Stimulated activated CD8-positive, alpha-beta memory T cell treated with anti-CD3 and anti-CD28 coated beads, Interleukin-15, amount 100 ng/mL, for 48 hours (primary cell): ENCODE measurements at regions not wholly inside any gene's neighbourhood (a gene's known extent, or its start where the extent isn't known, plus 50 kb on each side); places are given as distances from the start of the nearest gene placed in this dataset.
"Not testable (repeated sequence)": the region's sequence is repeated elsewhere in the genome, so short reads cannot be mapped to it uniquely, and the experiment has no call there.

Experiments
- DNase-seq, 2 donors: peaks; one replicate each; pipeline ENCODE4 v3.0.0-alpha.2; 2020; ENCODE audit warnings: low read depth in 2 of 2

GRCh38 chr6:121594053-121594452 is 158.6 kb downstream of the GJA1 start:
- DNase-seq: no peak

GRCh38 chr6:121595646-121596045 is 160.2 kb downstream of the GJA1 start:
- no peak for DNase-seq

GRCh38 chr6:121596441-121596840 is 161.0 kb downstream of the GJA1 start:
- no peak for DNase-seq

GRCh38 chr6:121597654-121598053 is 162.2 kb downstream of the GJA1 start:
- DNase-seq: no peak

GRCh38 chr6:121599331-121599730 is 163.9 kb downstream of the GJA1 start:
- not testable (repeated sequence) for DNase-seq

- DNase-seq: no peak
These were observed 165.1 kb downstream of the GJA1 start for GRCh38 chr6:121600389-121601168.

GRCh38 chr6:121603486-121603885 is 168.0 kb downstream of the GJA1 start:
- no peak for DNase-seq

GRCh38 chr6:121607721-121608120 is 172.3 kb downstream of the GJA1 start:
- DNase-seq: no peak

- no peak for DNase-seq
These were observed 172.8 kb downstream of the GJA1 start for GRCh38 chr6:121608270-121608669.

GRCh38 chr6:121609281-121609680 is 173.8 kb downstream of the GJA1 start:
- no peak for DNase-seq

GRCh38 chr6:121612927-121613326 is 177.5 kb downstream of the GJA1 start:
- no peak for DNase-seq

- DNase-seq: no peak
These were observed 178.7 kb downstream of the GJA1 start for GRCh38 chr6:121614115-121614514.

GRCh38 chr6:121615493-121615892 is 180.0 kb downstream of the GJA1 start:
- no peak for DNase-seq

GRCh38 chr6:121616406-121616805 is 181.0 kb downstream of the GJA1 start:
- DNase-seq: no peak

- no peak for DNase-seq
These were observed 181.9 kb downstream of the GJA1 start for GRCh38 chr6:121617388-121617787.

GRCh38 chr6:121619013-121619412 is 183.6 kb downstream of the GJA1 start:
- DNase-seq: no peak

- no peak for DNase-seq
These were observed 184.7 kb downstream of the GJA1 start for GRCh38 chr6:121619987-121620740.

GRCh38 chr6:121627761-121628160 is 192.3 kb downstream of the GJA1 start:
- no peak for DNase-seq

- no peak for DNase-seq
These were observed 195.3 kb downstream of the GJA1 start for GRCh38 chr6:121630716-121631115.

- not testable (repeated sequence) for DNase-seq
These were observed 196.3 kb downstream of the GJA1 start for GRCh38 chr6:121631752-121632151.

- no peak for DNase-seq
These were observed 197.9 kb downstream of the GJA1 start for GRCh38 chr6:121633309-121633708.

GRCh38 chr6:121634586-121634985 is 199.1 kb downstream of the GJA1 start:
- DNase-seq: not testable (repeated sequence)

- no peak for DNase-seq
These were observed 199.9 kb downstream of the GJA1 start for GRCh38 chr6:121635355-121635754.
